ENCODE measurements at regions not wholly inside any gene's neighbourhood (a gene's known extent, or its start where the extent isn't known, plus 50 kb on each side); places are given as distances from the start of the nearest gene placed in this dataset.

GRCh38 chr2:240325016-240326007 is 110.2 kb upstream of the GPC1 start:
- Histone ChIP-seq H3K36me3 (ENCODE audit: insufficient read depth) (no peaks in the 10 kb centered on the region), H3K4me1 (ENCODE audit: insufficient read depth) (no peaks in the 10 kb centered on the region), H3K27ac (ENCODE audit: low read depth) (no peak overlapping the region), H3K4me3 (ENCODE audit: low read depth, low read length) (no peak overlapping the region)
- 67% methylated on average over 25 of the region's 25 CpGs for WGBS
- no peak for DNase-seq (ENCODE audit: extremely low spot score)

DNA sequence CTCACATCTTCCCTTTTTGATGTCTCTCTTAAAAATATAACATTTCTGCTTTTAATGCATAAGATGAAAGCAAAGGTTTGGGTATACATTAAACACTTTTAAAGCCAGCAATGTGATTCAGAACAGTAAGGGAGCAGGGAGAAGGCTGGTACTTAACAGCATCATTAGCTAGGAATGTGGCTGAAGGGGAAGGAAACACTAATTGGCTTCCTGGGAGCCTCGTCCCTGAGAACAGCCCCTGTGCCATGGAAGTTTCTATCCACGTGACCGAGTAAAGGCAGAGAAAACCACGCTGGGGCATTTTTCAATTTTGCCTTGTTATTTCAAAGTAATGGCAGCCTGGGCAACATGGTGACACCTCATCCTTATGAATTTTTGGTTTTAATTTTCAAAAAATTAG is 109.2 kb upstream of the GPC1 start:
- DNase-seq (ENCODE audit: extremely low spot score) = no peak
- Histone ChIP-seq H3K27ac (ENCODE audit: low read depth) (no peak overlapping the region), H3K4me3 (ENCODE audit: low read depth, low read length) (no peak overlapping the region), H3K36me3 (ENCODE audit: insufficient read depth) (no peaks in the 10 kb centered on the region), H3K4me1 (ENCODE audit: insufficient read depth) (no peaks in the 10 kb centered on the region)
- WGBS = 69% methylated on average over 4 of the region's 4 CpGs

GRCh38 chr2:240326886-240327285 is 108.6 kb upstream of the GPC1 start:
- no peak for DNase-seq (ENCODE audit: extremely low spot score)
- 90% methylated on average over 9 of the region's 9 CpGs for WGBS

DNA sequence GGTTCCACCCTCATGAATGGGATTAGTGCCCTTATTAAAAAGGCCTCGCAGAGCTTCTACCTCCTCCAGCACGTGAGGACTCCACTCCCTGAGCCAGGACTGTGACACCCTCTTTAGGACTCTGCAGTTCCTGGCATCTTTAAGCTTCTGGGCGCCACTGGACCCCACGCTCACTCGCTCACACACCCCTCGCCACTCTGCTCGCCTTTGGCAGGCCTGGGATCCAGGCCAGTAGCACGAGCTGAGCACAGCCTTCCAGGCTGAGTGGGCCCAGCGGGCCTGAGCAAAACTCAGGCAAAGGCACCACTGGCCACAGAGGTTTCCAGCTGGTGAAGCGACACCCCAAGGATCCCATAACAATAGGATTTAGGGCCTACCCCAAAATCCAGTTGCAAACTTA is 107.9 kb upstream of the GPC1 start:
- no peak overlapping the region for H3K4me3 ChIP-seq (ENCODE audit: low read depth, low read length)
- H3K4me1 ChIP-seq (ENCODE audit: insufficient read depth) = no peaks in the 10 kb centered on the region
- no peaks in the 10 kb centered on the region for H3K36me3 ChIP-seq (ENCODE audit: insufficient read depth)
- DNase-seq (ENCODE audit: extremely low spot score) = no peak
- H3K27ac ChIP-seq (ENCODE audit: low read depth) = no peak overlapping the region
- WGBS = 95% methylated on average over 10 of the region's 10 CpGs

More at GRCh38 chr2:240326886-240327285, 108.6 kb upstream of the GPC1 start:
- Histone ChIP-seq H3K36me3 (ENCODE audit: insufficient read depth) (no peaks in the 10 kb centered on the region), H3K4me3 (ENCODE audit: low read depth, low read length) (no peak overlapping the region), H3K4me1 (ENCODE audit: insufficient read depth) (no peaks in the 10 kb centered on the region), H3K27ac (ENCODE audit: low read depth) (no peak overlapping the region)

DNA sequence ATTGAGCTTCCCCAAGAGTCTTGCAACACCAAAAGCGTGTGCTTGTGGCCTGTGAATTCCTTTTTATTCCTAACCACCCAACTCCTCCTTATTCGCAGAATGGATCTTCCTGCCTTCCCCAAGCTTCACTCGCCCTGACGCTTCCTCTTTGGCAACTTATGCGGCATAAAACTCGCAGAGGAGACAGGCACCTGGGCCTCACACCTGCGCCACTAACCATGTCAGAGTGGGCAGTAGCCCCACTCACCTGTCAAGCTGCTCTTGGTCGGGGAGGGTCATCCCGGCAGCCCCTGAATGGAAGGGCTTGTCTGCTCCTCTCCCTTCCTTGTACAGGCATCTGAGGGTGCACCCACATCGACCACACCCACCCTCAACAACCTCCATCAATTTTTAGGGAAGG is 106.9 kb upstream of the GPC1 start:
- no peak for DNase-seq (ENCODE audit: extremely low spot score)
- Histone ChIP-seq H3K36me3 (ENCODE audit: insufficient read depth) (no peaks in the 10 kb centered on the region), H3K4me3 (ENCODE audit: low read depth, low read length) (no peak overlapping the region), H3K4me1 (ENCODE audit: insufficient read depth) (no peaks in the 10 kb centered on the region), H3K27ac (ENCODE audit: low read depth) (no peak overlapping the region)
- WGBS = 91% methylated on average over 10 of the region's 10 CpGs

GRCh38 chr2:240329116-240329665 is 106.3 kb upstream of the GPC1 start:
- 73% methylated on average over 10 of the region's 10 CpGs for WGBS
- H3K36me3 ChIP-seq (ENCODE audit: insufficient read depth) = no peaks in the 10 kb centered on the region
- H3K4me3 ChIP-seq (ENCODE audit: low read depth, low read length) = no peak overlapping the region
- H3K27ac ChIP-seq (ENCODE audit: low read depth) = no peak overlapping the region
- no peaks in the 10 kb centered on the region for H3K4me1 ChIP-seq (ENCODE audit: insufficient read depth)
- no peak for DNase-seq (ENCODE audit: extremely low spot score)

GRCh38 chr2:240329778-240330177 is 105.7 kb upstream of the GPC1 start:
- Histone ChIP-seq H3K4me1 (ENCODE audit: insufficient read depth) (no peaks in the 10 kb centered on the region), H3K36me3 (ENCODE audit: insufficient read depth) (no peaks in the 10 kb centered on the region), H3K4me3 (ENCODE audit: low read depth, low read length) (no peak overlapping the region), H3K27ac (ENCODE audit: low read depth) (no peak overlapping the region)
- 93% methylated on average over 6 of the region's 6 CpGs for WGBS
- no peak for DNase-seq (ENCODE audit: extremely low spot score)

GRCh38 chr2:240333985-240334384 is 101.5 kb upstream of the GPC1 start:
- H3K4me1 ChIP-seq (ENCODE audit: insufficient read depth) = no peaks in the 10 kb centered on the region
- no peak overlapping the region for H3K4me3 ChIP-seq (ENCODE audit: low read depth, low read length)
- no peak overlapping the region for H3K27ac ChIP-seq (ENCODE audit: low read depth)
- 43% methylated on average over 7 of the region's 7 CpGs for WGBS
- no peaks in the 10 kb centered on the region for H3K36me3 ChIP-seq (ENCODE audit: insufficient read depth)
- no peak for DNase-seq (ENCODE audit: extremely low spot score)

DNA sequence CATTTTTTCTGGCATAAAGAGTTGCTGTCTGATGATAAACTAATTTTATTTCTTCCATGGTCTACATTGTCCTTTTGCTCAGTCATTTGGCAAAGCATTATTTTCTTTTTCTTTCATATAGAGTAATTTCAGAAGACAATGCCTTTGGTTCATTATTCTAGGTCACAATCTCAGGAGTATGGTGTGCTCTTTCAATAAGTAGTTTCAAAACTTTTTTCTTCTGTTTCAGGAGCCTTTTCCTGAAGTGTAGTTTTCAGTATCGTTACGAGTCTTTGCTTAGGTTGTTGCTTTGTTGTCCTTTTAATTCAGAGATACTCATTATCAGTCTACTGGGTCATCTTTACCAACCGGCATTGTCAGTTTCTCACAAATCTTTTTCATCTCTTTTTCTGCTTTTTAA is 100.4 kb upstream of the GPC1 start:
- Histone ChIP-seq H3K36me3 (ENCODE audit: insufficient read depth) (no peaks in the 10 kb centered on the region), H3K4me3 (ENCODE audit: low read depth, low read length) (no peak overlapping the region), H3K4me1 (ENCODE audit: insufficient read depth) (no peaks in the 10 kb centered on the region), H3K27ac (ENCODE audit: low read depth) (no peak overlapping the region)
- 85% methylated on average over 3 of the region's 3 CpGs for WGBS
- DNase-seq (ENCODE audit: extremely low spot score) = no peak

- Histone ChIP-seq H3K4me3 (ENCODE audit: low read depth, low read length) (no peak overlapping the region), H3K36me3 (ENCODE audit: insufficient read depth) (no peaks in the 10 kb centered on the region), H3K4me1 (ENCODE audit: insufficient read depth) (no peaks in the 10 kb centered on the region), H3K27ac (ENCODE audit: low read depth) (no peak overlapping the region)
- no peak for DNase-seq (ENCODE audit: extremely low spot score)
- 89% methylated on average over 4 of the region's 4 CpGs for WGBS
Observed at GRCh38 chr2:240336820-240337427, 98.5 kb upstream of the GPC1 start.

DNA sequence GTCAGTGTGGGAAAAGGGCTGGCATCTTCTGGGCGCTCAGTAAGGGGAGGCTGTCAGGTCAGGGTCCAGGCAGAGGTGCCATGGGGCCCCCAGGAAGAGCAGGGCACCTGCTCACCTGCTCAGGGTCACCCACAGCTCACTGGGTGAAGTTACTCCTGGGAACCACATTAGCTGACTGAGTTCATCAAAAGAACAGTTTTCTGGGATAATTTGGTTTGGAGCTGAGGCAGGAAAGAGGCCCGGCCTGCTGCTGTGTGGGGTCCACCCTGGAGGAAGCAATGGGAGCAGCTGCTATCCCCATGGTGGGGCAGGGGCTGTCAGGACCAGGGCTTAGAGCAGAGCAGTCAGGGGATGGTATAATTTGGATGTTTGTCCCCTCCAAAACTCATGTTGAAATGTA is 97.2 kb upstream of the GPC1 start:
- Histone ChIP-seq H3K27ac (ENCODE audit: low read depth) (no peak overlapping the region), H3K36me3 (ENCODE audit: insufficient read depth) (no peaks in the 10 kb centered on the region), H3K4me3 (ENCODE audit: low read depth, low read length) (no peak overlapping the region), H3K4me1 (ENCODE audit: insufficient read depth) (no peaks in the 10 kb centered on the region)
- 85% methylated on average over 2 of the region's 2 CpGs for WGBS
- no peak for DNase-seq (ENCODE audit: extremely low spot score)

DNA sequence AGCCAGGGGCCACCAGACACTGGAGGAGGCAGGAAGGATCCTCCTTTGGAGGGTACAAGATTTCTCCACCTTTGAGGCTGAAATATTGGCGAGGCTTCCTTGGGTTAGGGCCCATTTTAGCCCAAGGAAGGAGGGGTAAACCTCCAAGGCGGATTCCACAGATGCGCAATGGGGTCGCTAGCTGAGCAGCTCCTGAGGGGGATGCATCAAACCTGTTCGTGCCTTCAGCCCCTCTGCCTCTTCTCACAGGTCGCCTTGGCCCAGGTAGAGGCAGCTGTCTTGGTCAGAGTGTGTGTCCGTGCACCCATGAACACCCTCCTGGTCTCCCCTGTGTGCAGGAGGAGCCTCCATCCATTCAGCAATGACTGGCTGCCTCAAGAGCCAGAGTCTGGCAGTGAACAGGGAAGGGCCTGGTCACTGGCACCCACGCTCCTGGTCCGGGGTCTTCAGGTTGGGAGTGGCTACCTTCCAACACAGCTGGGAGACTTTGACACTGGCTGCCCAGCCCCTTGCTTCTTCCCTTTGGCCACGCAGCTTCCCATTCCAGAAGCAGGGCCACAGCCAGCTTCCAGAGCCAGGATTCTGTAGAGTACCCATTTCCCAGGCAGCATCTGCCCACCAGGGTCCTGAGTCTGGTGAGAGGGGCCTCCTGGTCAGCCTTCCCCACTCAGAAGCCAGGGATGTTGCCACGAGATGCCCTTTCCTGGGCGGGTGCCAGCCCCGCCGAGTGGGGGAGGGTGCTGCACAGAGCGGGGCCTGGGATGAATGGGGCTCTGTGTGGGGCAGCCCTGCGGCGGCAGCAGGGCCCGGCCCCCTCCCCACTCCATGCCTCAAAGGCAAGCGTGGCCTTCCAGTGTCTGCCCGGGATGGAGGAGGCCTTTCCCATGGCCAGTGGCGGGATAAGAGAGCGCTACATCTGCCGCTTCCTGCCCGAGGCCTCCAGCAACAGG is 95.8 kb upstream of the GPC1 start:
- 86% methylated on average over 24 of the region's 24 CpGs for WGBS
- no peak for DNase-seq (ENCODE audit: extremely low spot score)
- Histone ChIP-seq H3K27ac (ENCODE audit: low read depth) (no peak overlapping the region), H3K4me3 (ENCODE audit: low read depth, low read length) (no peak overlapping the region), H3K4me1 (ENCODE audit: insufficient read depth) (no peaks in the 10 kb centered on the region), H3K36me3 (ENCODE audit: insufficient read depth) (no peaks in the 10 kb centered on the region)

- no peaks in the 10 kb centered on the region for H3K4me1 ChIP-seq (ENCODE audit: insufficient read depth)
- no peak for DNase-seq (ENCODE audit: extremely low spot score)
- H3K4me3 ChIP-seq (ENCODE audit: low read depth, low read length) = no peak overlapping the region
- no peaks in the 10 kb centered on the region for H3K36me3 ChIP-seq (ENCODE audit: insufficient read depth)
- 94% methylated on average over 14 of the region's 14 CpGs for WGBS
- no peak overlapping the region for H3K27ac ChIP-seq (ENCODE audit: low read depth)
Observed at GRCh38 chr2:240340361-240340761, 95.1 kb upstream of the GPC1 start.
